GM19240 (cell line): ENCODE measurements at regions not wholly inside any gene's neighbourhood (a gene's known extent, or its start where the extent isn't known, plus 50 kb on each side); places are given as distances from the start of the nearest gene placed in this dataset.

Source experiments
- DNase-seq: peaks from one replicate; pipeline ENCODE4 v3.0.0; 2011; ENCODE audit warnings: low spot score; ENCODE audit not compliant: insufficient read length

DNA sequence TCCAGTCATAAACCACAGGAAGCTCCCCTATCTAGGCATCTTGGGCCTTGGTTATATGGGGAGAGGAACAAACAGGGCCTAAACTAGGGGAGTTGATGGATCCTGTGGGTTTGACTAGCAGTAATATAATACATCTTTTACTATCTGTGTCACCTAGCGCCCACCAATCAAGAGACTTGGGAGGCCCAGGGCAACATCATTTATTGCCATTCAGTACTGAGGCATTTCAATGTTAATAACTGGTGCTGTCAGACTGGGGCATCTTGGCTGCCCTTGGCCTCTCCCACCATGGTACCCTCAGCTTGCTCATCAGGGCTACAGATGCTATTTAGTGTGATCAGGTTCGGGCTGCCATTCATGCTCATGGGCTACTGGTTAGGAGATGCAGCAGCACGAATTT lies 320.7 kb downstream of the MYCN start:
- no peak for DNase-seq

DNA sequence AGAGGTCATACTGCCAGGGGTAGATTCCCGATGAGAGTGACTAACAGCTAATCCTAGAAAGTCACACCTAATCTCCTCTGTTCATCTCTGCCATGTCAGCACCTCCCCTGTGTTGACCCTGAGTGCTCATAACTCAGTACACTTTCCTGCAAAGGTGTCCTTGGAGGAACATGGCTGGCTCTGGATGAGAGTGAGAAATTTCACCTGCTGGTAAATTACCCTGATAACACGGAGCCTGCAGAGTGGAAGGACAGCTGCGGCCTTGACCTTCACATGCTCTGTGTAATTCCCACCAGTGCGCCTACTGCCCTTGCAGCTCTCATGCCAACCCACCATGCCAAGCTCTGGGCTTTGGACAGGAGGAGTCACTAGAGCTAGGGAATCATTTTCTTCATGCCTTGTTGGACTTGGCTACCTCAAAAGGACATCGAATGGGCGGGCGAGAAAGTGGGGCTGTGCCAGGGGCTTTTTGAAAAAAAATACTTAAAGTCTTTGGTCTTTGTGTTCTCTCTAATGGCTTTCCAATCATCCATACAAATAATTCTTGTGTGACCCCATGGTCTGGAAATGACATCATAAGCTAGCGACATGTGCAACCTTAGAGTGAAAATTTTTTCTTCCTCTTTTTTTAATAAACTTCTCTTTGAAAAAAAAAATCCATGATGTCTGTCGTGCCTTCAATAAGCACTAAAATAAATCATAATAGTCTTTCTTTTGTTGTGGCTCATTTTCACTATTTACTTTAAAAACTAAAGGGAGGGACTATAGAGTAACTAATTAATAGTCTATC lies 319.9 kb downstream of the MYCN start:
- DNase-seq: no peak

DNA sequence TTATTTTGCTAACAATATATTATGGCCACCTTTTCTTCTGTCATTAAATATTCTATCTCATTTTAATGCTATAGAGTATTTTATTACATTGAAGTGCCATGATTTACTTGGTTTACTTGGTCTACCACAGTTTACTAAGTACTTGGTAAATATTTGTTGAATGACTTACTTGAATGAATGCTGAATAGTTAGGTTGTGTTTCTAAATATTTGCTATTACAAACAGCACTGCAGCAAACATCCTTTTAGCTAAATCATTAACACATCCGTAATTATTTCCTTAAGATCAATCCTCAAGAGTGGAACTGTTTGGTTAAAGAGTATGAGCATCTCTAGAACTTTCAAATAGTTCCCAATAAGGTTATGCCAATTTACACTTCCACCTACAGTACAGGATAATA lies 318.7 kb downstream of the MYCN start:
- no peak for DNase-seq

DNA sequence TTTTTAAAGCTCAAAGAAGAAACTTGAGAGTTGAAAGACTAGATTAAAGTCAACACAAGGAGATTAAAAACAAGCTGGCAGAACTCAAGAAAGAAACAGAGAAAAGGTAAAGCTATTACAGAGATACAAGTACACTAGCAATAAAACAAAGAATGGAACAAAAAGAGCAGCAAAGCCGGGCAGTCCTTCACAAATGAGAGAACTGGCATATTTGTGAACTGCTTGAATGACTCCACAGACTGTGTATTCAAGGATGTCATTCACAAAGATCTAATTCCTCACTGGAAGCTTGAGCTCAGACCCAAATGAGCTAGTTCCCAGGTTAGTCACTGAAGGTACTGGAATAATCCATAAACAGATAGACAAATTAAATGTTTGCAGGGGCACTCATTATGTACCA lies 318.0 kb downstream of the MYCN start:
- no peak for DNase-seq

DNA sequence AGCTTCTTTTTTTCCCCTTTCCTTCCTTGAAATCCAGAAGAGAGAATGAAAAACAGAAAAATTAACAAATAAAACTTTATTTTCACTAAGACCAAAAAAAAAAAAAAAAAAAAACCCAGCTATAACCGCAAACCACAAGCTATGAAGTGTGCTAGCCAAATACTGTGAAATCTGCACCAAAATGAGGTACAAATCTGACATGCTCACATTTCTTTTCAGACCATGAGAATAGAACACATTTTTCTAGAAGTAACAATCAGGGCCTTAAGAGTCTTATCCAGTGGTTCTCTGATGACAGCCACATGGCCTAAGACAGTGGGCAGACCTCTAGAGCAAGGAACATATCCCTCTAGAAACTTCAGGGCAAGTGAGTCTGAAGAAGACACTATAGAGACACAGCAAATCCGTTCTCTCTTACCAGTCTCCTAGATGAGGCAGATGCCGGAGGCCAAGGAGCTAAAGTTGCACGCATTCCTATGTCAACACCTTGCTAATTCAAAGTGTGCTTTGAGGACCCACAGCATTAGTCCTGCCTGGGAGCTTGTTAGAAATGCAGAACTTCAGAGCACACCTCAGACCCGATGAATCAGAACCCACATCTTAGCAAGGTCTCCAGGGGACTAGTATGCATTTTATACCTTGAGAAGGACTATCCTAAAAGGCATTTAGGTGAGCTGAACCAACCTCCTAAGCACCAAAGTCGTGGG lies 317.1 kb downstream of the MYCN start:
- DNase-seq: no peak

DNA sequence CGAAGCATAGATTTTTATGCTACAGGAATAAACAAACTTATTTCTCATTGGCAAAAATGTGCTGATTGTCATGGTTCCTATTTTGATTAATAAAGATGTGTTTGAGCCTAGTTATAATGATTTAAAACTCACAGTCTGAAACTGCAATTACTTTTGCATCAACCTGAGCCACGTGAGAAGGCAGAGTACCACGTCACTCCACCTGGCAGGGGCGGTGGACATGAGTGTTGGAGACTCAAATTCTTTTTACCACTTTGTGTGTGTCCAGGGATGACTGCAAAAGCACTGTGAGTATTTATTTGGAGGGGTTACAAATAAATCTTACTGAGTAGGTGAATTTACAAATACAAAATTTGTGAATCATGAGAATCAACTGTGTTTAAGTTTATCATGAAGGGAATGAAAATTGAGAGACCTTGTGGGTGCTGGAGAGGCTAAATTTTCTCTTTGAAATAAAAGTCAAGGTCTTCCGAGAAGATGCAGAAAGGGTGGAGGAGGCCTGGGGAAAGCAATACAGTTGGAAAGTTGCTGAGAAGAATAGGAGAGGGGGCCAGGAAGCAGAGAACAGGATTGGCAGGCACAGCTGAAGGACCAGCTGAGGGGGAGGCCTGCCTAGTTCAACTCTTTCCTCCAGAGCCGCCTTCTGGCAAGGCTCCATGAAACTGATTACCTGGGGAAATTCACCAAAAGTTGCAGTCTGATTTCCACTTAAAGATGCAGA lies 316.4 kb downstream of the MYCN start:
- DNase-seq: no peak

DNA sequence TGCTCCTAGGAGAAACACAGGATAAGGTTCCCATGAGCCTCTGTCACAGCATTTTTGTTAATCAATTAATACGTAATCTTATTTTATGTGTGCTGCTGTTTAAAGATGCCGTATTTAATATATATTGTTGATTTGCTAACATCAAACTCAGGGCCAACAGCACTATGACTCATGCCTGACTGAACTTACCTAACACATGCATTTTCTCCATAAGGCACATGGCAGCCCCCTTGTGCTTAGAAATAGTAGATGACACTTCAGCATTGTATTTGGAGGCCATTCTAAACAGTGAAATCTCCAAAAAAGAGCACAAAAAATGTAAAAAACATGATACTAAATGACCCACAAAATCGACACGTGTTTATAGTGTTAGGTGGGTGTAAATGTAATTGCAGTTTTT lies 314.8 kb downstream of the MYCN start:
- no peak for DNase-seq

DNA sequence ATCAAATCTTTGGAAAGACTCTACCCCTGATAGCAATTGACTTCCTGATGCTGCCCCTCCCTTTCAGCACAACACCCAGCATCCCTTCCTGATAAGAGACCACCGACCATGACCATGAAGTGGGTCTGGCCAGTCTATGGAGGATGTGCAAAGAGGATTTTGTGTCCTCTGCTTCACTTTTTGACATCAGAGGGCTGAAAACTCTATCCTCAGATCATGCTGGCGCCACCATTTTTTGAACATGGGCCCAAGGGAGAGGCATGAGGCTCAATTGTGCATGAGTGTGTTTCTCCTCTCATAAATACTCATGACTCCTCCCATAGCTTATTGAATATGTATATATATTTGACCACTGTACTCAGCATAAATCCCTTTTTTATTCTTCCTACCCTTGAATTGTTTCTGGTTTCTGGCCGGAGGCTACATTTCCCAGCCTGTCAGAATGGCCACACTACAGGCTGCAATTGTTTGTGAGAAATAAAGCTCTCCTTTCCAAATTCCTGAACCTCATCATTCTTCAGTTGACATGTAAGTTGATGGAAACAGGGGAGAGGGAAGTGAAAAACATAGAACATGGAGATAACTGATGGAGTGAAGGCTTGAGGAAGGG lies 314.1 kb downstream of the MYCN start:
- DNase-seq: no peak

DNA sequence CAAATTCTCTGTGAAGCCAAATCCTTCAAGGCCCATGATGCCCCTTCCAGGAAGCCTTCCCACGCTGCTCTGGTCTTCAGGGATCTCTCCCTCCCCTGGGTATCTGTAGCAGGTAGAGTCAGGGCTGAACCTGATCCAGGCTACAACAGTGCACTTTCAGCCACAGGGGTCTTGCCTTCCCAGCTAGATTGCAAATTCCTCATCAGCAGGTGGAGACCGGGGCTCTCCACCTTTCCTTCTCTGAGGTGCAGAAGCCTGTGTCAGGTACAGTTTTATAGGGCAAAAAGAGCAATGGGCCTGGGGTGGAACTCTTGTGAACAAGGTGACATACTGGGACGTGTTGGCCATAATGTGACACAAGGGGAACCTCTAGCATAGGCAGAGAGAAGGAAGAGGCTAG lies 312.9 kb downstream of the MYCN start:
- no peak for DNase-seq

DNA sequence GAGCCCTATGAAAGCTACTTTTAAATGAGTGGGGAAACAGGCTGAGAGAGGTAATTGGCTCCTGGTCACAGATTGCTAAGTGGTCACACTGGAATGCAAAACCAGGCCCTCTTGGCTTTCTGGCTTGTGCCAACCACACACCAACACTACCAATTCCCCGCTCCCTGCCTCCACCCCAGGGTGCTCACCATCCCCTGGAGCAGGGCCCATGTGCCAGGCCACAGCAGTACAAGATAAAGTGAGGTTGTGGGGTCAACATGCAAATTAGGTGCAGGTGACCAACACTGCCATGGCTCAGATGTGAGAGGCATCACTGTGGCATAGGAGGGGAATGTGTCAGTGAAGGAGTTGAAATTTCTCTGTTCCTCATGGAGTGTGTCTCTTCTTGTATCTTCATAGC lies 312.5 kb downstream of the MYCN start:
- DNase-seq: no peak

DNA sequence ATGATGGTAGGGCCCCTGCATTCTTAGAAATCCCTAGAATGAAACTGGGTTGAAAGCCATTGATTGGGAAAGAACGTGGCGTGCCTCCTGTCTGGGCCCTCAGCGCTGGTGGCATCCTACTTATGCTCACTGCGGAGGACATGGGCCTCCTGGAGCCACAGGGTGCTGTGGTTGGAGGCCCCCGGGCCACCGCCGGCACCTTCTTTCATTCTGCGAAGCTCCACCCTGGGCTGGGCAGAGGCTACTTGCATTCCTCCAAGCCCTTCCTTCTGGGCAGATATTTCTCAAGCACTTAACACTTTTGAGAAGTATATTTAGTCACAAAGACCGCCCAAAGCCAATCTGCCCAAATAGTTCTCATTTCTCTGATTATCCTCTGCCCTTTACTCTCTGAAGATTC lies 311.9 kb downstream of the MYCN start:
- DNase-seq: no peak

DNA sequence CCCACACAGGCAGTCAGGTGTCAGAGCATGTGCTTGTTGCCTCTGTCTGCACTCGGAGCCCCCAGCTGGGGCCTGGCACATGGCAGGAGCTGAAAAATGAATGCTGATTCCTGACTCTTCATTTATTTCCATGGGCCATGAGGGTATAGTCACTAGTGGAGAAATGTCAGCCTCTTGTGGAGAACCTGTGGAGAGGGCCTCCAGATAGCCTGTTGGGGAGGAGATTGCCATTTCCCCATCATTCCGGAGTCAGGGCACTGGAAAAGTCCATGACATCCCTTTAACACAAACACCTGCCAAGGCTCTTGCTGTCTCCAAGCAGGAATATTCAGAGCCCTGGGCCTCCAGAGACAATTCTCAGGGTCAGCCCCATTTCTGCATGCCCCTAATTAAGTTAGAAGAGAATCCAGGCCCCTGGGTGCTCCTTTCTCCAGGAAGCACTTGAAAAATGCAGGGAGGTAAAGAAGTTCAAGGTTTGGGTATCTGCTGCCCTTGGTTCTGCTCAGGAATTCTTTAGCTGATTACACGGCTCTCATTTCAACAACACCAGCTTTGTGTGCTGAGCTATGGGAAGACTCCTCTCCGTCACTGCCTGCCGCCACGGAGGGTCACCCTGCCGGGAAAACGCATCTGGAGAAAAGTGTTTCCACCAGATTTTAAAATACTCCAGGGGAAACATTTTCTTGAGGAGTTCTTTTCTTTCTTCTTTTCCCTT lies 311.3 kb downstream of the MYCN start:
- no peak for DNase-seq

DNA sequence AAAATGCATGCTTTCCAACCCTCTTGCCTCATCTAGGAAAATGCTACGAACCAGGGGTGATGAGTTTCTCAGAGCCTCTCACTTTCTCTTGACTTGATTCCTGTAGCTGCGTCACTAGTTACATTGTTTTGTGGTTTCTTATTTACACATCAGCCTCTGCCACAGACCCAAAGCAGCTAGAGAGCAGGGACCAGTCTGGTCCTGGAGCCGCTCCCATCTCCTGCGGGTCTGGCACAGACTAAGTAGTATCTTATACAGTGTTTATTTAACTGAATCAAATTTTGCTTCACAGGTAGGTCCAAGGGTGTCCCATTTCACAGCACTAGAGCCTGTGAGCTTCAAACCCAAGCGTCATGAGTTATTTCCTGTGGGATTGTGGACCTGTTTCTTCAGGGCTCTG lies 310.5 kb downstream of the MYCN start:
- DNase-seq: no peak

DNA sequence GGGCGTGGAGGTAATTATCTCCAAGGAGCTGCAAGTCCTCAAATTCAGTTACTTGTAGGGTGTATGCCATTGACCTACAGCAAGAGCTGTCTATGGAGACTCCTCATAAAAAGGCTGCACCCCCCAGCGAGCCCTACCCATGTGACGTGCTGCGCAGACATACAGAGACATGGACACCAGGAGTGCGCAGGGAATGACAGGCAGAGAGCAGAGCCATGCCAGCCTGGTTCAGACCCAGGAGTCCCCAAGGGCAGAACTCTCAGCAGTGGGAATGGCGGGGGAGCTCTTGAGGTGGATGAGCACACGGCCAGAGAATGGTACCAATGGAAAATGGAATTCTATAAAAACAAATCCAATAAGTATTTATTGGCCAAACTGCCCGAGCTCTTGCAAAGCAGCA lies 310.1 kb downstream of the MYCN start:
- DNase-seq: no peak

DNA sequence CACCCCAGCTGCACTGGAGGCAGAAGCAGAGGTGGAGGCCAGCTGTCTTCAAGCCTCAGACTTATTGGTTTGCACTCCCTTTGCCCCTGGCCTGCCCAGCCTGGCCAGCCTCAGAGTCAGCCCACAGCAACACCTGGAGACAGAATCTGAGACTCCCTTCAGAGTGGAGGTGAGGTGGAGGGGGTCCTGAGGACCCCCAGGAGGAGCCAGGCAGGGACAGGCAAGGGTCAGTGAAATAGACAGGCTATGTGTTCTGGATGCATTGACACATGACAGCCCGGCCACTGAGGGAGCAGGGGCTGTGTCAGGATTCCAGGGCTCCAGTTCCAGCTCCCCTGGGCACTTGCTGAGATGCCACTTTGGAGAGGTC lies 309.7 kb downstream of the MYCN start:
- no peak for DNase-seq

DNA sequence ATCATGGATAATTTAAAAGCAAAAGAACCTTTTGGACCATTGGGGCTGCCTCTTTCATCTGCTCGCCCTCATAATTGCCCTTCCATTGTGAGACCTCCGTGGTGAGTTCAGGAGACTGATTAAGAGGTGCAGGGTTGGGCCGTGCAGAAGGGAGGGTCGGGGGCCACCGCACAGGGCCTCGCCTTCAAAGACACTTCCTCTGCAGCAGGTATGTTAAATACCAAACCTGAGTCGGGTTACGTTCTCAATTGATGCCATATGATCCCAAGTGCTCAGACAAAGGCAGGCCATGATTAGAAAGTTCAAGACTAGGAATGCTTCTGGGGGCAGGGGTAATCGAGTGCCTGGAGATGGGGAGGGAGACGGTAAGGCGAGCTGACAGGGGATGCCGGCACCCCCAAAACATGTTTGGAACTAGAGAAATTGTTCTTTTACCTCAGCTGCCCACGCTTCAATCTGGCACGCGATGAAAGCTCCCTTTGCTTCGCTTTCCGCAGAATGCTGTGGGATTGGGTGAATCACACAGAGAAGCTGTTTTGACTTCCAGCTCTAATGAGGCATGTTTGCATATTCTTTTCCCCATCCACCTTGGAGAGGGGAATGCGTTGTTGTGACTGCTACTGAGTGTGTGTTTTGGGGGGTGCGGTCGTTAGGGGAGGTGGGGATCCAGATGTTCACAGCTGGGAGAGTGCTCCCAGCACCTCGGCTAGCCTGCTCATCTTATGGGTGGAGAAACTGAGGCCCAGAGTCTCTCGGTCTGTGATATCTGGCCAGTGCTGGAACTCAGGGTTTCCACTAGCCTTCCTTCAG lies 309.1 kb downstream of the MYCN start:
- no peak for DNase-seq

DNA sequence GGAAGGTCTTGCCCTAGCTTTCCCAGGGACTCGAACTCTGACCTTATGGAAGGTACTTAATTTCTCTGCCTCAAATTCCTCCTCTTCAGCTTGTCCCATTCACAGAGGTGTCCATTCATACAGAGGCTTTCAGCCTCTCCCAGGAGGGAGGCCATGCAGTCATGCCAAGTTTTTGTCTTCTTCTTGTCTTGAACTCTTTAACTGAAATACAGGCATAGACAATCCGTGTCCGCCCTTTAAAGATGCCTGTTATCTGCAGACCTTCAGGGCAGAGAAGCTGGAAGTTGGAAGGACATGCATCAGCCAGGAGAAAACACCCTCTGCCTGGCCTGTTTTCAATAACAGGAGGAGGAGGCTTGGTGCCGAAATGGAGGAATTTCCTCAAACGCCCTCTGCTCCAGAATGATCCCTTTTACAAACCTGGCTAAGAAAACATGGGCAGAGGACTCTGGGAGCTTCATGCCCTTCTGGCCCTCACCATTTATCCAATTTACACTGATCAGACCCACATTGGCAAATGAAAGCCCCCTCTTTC lies 308.3 kb downstream of the MYCN start:
- DNase-seq: no peak

DNA sequence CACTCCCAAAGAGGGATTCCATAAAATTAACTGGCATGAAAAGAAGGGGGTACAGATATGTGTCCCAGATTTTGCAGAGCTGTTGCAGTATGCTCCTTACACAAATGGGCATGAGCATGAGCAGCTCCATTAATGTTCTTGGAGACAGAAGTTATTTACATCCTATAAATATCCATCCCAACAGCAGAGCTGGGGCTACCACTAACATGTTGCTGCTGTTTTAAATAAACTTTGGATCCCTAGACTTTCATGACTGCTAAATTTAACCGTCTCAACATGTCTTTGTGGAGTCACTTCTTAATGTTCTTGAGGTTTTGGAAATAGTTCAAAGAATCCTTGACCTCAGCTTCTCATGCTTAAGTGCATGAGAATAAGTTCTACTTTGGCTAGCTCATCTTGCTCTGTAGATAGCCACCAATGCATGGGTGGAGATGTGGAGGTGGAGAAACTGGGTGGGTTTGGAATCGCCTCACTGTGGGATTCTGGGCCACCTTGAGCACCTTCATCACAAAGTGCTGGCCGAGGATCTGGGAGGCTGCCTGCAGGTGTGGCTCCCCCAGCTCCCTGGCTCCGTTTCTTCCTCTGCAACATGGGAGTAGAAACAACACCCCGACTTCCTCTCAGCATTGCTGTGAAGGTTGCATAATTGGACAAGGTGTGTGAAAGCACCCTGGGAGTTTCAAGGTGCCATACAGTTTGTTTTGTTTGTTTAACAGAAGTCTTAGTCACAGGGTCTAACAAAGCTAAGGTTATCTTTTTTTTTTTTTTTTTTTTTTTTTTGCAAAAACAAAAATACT lies 307.2 kb downstream of the MYCN start:
- no peak for DNase-seq

DNA sequence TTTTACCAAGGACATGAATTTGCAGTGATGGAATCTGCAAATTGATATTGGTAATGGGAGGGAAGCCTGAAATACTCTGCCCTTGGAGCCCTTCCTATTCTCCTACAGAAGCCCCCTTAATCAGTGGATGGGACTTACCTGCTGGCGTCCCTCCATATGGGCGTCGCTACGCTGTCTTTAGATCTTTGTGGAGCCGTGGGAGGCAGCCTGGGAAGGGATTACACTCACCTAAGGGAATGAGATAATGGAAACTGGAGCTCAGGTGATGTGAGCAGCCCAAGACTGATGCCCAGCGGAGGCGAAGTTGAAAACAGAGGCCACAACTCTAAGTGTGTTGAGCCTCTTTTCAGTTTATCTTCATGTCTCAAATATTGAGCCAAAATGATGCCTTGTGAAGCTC lies 306.6 kb downstream of the MYCN start:
- DNase-seq: no peak
